Ammon's horn (tissue), 1 donor: ENCODE measurements at regions not wholly inside any gene's neighbourhood (a gene's known extent, or its start where the extent isn't known, plus 50 kb on each side); places are given as distances from the start of the nearest gene placed in this dataset.
A peak's percentile ranks its signal among the peaks of the same experiment; 100 is the strongest.

Experiments
- DNase-seq: peaks from one replicate; pipeline ENCODE4 v3.0.0-alpha.2; 2016; ENCODE audit warnings: low spot score

DNA sequence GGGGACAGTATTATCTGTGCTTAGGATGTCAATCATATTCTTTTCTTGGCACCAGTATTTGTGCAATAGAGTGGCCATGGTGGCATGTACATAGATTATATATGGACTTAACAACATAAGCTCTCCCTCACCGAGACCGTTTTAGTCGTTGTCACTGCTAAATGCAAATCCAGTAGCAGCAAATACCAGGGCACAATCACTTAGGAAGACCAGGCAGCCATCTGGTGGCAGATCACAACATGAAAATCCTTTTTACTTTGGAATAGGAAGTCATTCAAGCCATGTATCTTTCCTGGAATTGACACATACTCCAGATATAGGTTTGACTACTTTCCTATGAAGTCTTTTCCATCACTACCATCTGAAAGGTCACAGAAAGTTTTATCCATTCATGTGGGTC lies 53.2 kb upstream of the C1orf87 start:
- DNase-seq, result peak; percentile 13
